ENCODE measurements at regions not wholly inside any gene's neighbourhood (a gene's known extent, or its start where the extent isn't known, plus 50 kb on each side); places are given as distances from the start of the nearest gene placed in this dataset.

GRCh38 chr1:115411371-115412063, 73.5 kb upstream of the NGF start:
- TF ChIP-seq REST (IDR thresholded peaks at IDR 0.05; ENCODE audit: insufficient read depth in 1 of 2, low read depth in 2 of 2, low read length in 2 of 2) (no peak), TAF1 (IDR thresholded peaks at IDR 0.05; ENCODE audit: borderline replicate concordance, insufficient read depth, low read length) (no peak), POLR2AphosphoS5 (IDR thresholded peaks at IDR 0.05; ENCODE audit: low read depth, low read length) (no peak)
